Activated T-helper 2 cell treated with anti-CD3 and anti-CD28 coated beads, Interferon-gamma antibody, Interleukin-2, Interleukin-4, amounts not matched to agents 10 μg/mL and 5 μg/mL and 100 μg/mL, durations not matched to agents 14 hours and 24 hours and 36 hours (primary cell): ENCODE measurements at regions not wholly inside any gene's neighbourhood (a gene's known extent, or its start where the extent isn't known, plus 50 kb on each side); places are given as distances from the start of the nearest gene placed in this dataset.
A peak's percentile ranks its signal among the peaks of the same experiment; 100 is the strongest.

ENCODE experiments used
- DNase-seq: peaks from one replicate; pipeline ENCODE4 v3.0.0; 2021; ENCODE audit warnings: low spot score
- H3K27ac Mint-ChIP-seq: one replicate; pipeline ENCODE4 v1.8.0; 2021; ENCODE audit warnings: mixed read lengths
- H3K27me3 Mint-ChIP-seq: one replicate; pipeline ENCODE4 v1.8.0; 2021; ENCODE audit warnings: low read depth, mixed read lengths
- H3K36me3 Mint-ChIP-seq: one replicate; pipeline ENCODE4 v1.8.0; 2021; ENCODE audit warnings: low read depth, mixed read lengths
- H3K4me1 Mint-ChIP-seq: one replicate; pipeline ENCODE4 v1.8.0; 2021; ENCODE audit warnings: low read depth, mixed read lengths
- H3K4me3 Mint-ChIP-seq: one replicate; pipeline ENCODE4 v1.8.0; 2021; ENCODE audit warnings: low read depth, mild to moderate bottlenecking, moderate library complexity, mixed read lengths
- H3K9me3 Mint-ChIP-seq: one replicate; pipeline ENCODE4 v1.8.0; 2021; ENCODE audit warnings: mixed read lengths
- intact Hi-C: fragments of 100-400 bp; cut with micrococcal nuclease; formaldehyde crosslinking; loops from one replicate; pipeline ENCODE4 v1.15.1; 2023

DNA sequence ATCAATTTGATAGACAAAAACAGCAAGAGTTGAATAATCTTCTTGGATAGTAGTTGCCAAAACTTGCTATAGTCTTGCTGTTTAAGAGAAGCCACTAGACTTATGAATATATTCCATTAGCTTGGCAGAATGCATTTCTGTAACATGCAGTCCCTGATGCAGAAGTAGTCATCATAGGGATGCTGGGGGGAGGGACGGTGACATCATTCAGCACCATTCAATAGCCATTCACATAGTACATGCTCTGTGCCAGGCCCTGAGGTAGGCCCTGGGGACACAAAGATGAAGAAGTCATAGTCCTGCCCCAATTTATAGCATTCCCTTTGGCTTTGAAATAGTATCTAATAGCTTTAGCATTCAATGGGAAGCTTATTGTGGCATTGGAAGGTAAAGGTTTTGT is 185.5 kb upstream of the AFF2 start:
- no peak for DNase-seq
- no peak overlapping the region for H3K27ac Mint-ChIP-seq
- H3K27me3 Mint-ChIP-seq, result no peaks in the 10 kb centered on the region
- no peak overlapping the region for H3K4me3 Mint-ChIP-seq
- peaks cover 12% of the 10 kb centered on the region for H3K9me3 Mint-ChIP-seq
- intact Hi-C loops, result no loop called here
- peaks cover 20% of the 10 kb centered on the region for H3K36me3 Mint-ChIP-seq
- H3K4me1 Mint-ChIP-seq, result peaks cover 19% of the 10 kb centered on the region

DNA sequence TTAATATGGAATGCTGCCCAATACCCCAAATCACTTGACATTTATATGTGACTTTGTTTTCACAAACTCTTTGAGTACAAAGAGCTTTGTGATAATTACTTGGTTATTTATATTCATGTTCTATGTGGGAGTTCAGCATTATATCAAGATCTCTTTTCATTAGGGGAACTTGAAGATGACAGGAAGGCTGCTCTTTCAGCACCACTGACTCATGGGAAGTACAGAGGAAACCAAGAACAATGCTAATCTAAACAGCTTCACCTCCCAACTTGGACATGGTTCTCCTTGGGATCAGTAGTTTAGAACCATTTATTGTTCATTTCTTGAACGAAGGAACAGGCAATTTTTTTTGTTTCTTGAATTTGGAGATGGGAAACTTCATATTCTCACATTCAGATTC is 184.0 kb upstream of the AFF2 start:
- peaks cover 12% of the 10 kb centered on the region for H3K4me1 Mint-ChIP-seq
- no peak for DNase-seq
- peaks cover 22% of the 10 kb centered on the region for H3K36me3 Mint-ChIP-seq
- H3K27me3 Mint-ChIP-seq, result no peaks in the 10 kb centered on the region
- H3K27ac Mint-ChIP-seq, result no peak overlapping the region
- H3K4me3 Mint-ChIP-seq, result no peak overlapping the region
- peaks cover 21% of the 10 kb centered on the region for H3K9me3 Mint-ChIP-seq
- intact Hi-C loops, result no loop called here

DNA sequence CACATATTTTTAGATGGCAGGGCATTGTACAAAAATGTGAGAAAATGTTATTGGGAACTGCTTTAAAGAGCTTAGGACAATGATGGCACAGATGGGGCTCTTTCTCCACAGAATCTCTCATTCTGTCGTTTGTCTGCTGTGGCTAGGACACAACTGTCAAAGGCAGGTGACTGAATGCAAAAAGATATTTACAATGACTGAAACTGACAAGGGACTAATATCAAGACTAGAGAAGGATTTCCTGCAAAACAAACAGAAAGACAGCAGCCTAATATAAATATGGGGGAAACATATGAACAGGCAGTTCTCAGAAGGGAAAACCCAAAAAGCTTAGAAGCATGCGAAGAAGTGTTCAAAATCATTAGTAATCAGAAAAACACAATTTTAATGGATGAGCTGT is 177.5 kb upstream of the AFF2 start:
- Mint-ChIP-seq H3K36me3 (peaks cover 20% of the 10 kb centered on the region), H3K27me3 (no peaks in the 10 kb centered on the region), H3K9me3 (peaks cover 29% of the 10 kb centered on the region), H3K4me1 (peaks cover 5% of the 10 kb centered on the region), H3K27ac (no peak overlapping the region), H3K4me3 (no peak overlapping the region)
- DNase-seq, result no peak
- intact Hi-C loops, result no loop called here

DNA sequence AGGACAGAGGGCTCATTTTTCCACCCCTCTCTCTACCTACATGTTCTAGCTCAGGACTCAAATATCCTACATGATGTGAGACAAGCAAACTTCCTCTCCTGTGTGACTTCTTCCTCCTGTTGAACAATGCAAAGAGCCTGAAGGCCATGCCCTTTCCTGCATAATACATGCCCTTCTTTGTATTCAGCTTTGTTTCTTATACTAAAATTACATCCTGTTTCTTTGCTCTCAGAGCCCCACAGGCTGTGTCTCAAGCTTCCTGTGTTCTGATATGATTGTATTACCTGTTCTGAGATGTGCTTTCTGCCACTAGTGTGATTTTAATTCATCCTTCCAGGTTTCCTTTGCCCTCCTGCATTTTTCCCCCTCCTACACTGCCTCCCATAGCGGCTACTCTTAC is 166.4 kb upstream of the AFF2 start:
- H3K27ac Mint-ChIP-seq, result peak overlapping the region; percentile 60
- peaks cover 22% of the 10 kb centered on the region for H3K4me1 Mint-ChIP-seq
- no peak overlapping the region for H3K4me3 Mint-ChIP-seq
- H3K9me3 Mint-ChIP-seq, result peaks cover 14% of the 10 kb centered on the region
- H3K27me3 Mint-ChIP-seq, result no peaks in the 10 kb centered on the region
- intact Hi-C loops, result no loop called here
- DNase-seq, result peak; percentile 9
- no peaks in the 10 kb centered on the region for H3K36me3 Mint-ChIP-seq

DNA sequence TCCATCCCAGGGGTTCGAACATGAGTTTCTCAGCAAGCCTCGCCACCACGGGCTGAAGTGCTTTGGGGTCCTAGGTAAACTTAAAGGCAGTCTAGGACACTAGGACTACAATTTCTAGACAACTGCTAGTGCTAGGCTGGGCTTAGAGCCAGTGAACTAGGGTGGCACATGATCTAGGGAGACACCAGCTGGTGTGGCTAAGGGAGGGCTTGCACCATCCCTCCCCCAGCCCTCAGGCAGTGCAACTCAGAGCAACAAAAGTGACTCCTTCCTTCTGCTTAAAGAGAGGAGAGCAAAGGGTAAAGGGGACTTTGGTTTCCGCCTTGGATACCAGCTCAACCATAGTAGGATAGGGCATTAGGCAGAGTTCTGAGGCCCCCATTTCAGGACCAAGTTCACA is 162.5 kb upstream of the AFF2 start:
- Mint-ChIP-seq H3K27me3 (no peaks in the 10 kb centered on the region), H3K4me1 (peaks cover 31% of the 10 kb centered on the region)
- intact Hi-C loops, result no loop called here

DNA sequence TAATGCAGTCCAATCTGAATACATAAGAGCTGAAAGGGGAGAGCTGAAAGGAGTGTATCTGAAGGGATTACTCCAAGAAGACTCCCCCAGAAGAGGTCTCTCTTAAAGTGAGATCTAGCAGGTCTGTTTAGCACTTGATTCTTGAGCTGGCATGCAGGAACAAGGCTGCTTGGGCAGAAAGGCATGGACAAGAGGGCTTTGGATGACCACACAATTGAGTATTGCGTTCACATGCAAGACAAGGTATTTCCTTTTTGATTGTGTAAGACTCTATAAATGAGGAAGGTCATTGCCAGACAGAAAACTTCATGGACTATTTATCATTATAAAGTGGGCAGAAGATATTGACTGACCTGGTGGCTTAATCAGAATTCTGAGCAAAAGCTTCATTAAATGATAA is 145.5 kb upstream of the AFF2 start:
- H3K4me1 Mint-ChIP-seq, result no peaks in the 10 kb centered on the region
- H3K4me3 Mint-ChIP-seq, result no peak overlapping the region
- H3K27ac Mint-ChIP-seq, result no peak overlapping the region
- no peaks in the 10 kb centered on the region for H3K27me3 Mint-ChIP-seq
- H3K36me3 Mint-ChIP-seq, result no peaks in the 10 kb centered on the region
- intact Hi-C loops, result no loop called here
- DNase-seq, result no peak
- peaks cover 16% of the 10 kb centered on the region for H3K9me3 Mint-ChIP-seq

More for the DNA sequence above, 162.5 kb upstream of the AFF2 start:
- Mint-ChIP-seq H3K27ac (no peak overlapping the region), H3K9me3 (peaks cover 24% of the 10 kb centered on the region), H3K36me3 (peaks cover 9% of the 10 kb centered on the region), H3K4me3 (no peak overlapping the region)
- DNase-seq, result no peak

DNA sequence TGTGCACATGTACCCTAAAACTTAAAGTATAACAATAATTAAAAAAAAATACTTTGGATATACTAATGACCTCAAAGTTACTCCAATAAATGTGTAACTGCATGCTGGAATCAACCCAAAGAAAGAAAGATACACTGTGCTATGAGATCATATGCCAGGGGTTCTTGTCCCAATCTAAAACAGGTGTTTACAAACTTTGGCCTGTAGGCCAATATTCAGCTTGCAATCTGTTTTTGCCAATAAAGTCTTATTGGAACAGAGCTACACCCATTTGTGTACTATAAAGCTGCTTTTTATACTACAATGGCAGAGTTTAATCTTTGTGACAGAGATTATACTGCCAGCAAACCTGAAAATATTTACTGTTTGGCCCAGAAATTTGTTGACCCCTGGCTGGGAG is 138.8 kb upstream of the AFF2 start:
- H3K27ac Mint-ChIP-seq, result no peak overlapping the region
- DNase-seq, result no peak
- no peaks in the 10 kb centered on the region for H3K4me1 Mint-ChIP-seq
- no peaks in the 10 kb centered on the region for H3K9me3 Mint-ChIP-seq
- no peak overlapping the region for H3K4me3 Mint-ChIP-seq
- H3K27me3 Mint-ChIP-seq, result no peaks in the 10 kb centered on the region
- intact Hi-C loops, result no loop called here
- H3K36me3 Mint-ChIP-seq, result no peaks in the 10 kb centered on the region

DNA sequence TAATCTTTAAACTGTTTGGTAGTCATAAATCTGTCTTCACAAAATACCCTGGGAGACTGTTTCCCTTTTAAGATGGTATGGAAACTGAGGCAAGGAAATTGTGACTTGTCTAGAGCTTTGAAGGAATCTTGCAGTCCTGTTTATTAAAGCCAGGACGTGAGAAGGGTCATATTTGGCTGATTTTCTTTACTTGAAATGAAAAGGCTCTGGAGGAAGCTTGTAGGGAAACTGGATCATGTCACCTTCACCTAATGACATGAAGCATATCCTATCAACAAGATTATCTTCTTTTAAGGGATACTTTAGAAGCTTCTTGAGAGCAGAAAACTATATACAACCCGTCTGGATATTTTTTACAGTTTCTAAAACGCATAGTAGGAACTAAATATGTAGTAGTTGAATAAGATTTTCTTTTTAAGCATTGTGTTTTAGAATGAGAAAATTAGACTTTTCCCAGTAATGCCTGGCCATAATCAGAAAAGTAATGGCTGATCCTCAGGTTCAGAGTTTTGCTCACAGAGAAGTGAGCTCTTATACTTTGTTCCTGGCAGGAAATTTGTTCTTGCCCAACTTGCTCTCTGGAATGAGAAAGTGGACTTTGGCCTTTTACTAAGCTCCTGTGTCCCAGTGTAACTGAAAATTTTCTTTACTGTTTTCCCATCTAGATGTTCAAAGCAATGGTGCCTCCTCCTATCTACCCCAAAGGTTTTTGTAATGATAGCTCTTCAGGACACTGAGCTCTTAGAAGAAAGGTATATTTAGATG is 136.8 kb upstream of the AFF2 start:
- H3K36me3 Mint-ChIP-seq, result no peaks in the 10 kb centered on the region
- intact Hi-C loops, result no loop called here
- no peak overlapping the region for H3K4me3 Mint-ChIP-seq
- no peaks in the 10 kb centered on the region for H3K27me3 Mint-ChIP-seq
- no peaks in the 10 kb centered on the region for H3K4me1 Mint-ChIP-seq
- H3K27ac Mint-ChIP-seq, result no peak overlapping the region
- no peaks in the 10 kb centered on the region for H3K9me3 Mint-ChIP-seq
- DNase-seq, result no peak

DNA sequence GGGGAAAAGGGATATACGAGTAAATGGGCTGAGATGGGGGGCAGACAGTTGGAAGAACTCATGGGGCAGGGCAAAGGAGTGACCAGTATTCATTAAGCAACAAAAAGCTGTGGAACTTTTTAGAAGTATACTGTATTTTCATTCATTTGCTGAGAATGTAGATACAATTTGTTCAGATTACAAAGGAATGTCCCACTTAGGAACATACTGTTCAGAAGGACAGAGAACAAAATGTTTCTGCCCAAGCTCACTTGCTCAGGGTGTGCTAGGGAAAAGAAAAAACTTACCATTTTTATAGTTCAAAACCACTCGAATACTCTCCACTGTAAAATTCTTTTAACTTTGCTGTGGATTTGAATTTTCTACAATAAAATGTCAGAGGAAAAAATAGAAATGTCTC is 135.2 kb upstream of the AFF2 start:
- intact Hi-C loops, result no loop called here
- Mint-ChIP-seq H3K36me3 (no peaks in the 10 kb centered on the region), H3K27ac (no peak overlapping the region), H3K9me3 (no peaks in the 10 kb centered on the region), H3K4me1 (no peaks in the 10 kb centered on the region), H3K27me3 (no peaks in the 10 kb centered on the region), H3K4me3 (no peak overlapping the region)
- DNase-seq, result no peak

DNA sequence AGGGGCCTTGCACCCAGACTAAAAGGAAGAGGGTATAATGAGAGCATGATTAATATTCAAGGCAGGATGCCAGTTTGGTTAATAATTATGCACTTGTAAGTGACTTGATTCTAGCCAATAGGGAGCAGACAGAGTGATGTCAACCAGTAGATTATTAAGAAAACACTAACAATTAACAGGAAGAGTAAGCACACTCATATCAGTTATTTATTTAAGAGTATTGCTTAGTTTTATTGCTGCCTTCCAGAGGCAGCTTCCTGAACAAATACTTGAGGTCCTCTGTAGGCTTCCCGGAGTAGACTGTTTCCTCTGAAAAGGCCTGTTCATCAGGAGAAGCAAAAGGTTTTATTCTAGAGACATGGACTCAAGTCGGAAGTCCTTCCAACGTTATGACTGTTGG is 129.1 kb upstream of the AFF2 start:
- no peak overlapping the region for H3K4me3 Mint-ChIP-seq
- H3K9me3 Mint-ChIP-seq, result peaks cover 10% of the 10 kb centered on the region

DNA sequence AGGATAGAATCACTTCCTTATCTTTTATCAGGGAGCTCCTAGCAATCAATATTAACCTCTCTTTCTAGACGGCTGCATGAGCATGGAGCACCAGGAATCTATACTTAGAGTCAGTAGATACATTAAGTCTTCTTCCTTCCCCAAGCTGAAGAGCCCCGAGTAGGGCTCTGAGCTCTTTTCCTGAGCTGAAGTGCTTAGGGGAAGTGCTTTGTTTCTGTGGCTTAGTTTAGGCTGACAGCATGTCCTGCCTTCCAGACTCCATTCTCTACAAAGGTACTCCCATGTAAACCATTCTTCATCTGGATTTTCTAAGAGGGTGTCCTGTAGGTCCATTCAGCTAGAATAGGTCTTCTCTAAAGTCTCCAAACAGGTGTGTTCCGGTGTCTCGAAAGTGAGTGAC is 127.5 kb upstream of the AFF2 start:
- H3K4me1 Mint-ChIP-seq, result no peaks in the 10 kb centered on the region

More for the DNA sequence above, 129.1 kb upstream of the AFF2 start:
- intact Hi-C loops, result no loop called here
- H3K27me3 Mint-ChIP-seq, result no peaks in the 10 kb centered on the region
- no peak for DNase-seq
- H3K27ac Mint-ChIP-seq, result no peak overlapping the region
- no peaks in the 10 kb centered on the region for H3K36me3 Mint-ChIP-seq
- no peaks in the 10 kb centered on the region for H3K4me1 Mint-ChIP-seq

DNA sequence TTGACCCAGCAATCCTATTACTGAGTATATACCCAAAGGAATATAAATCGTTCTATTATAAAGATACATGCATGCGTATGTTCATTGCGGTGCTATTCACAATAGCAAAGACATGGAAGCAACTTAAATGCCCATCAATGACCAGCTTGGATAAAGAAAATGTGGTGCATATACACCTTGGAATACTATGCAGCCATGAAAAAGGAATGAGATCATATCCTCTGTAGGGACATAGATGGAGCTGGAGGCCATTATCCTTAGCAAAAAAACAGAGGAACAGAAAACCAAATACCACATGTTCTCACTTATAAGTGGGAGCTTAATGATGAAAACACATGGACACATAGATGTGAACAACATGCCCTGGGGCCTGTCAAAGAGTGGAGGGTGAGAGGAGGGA is 124.1 kb upstream of the AFF2 start:
- no peak for DNase-seq
- intact Hi-C loops, result no loop called here

More for the DNA sequence above, 127.5 kb upstream of the AFF2 start:
- H3K36me3 Mint-ChIP-seq, result no peaks in the 10 kb centered on the region
- no peak overlapping the region for H3K27ac Mint-ChIP-seq
- H3K9me3 Mint-ChIP-seq, result peaks cover 10% of the 10 kb centered on the region
- H3K4me3 Mint-ChIP-seq, result no peak overlapping the region
- intact Hi-C loops, result no loop called here
- no peaks in the 10 kb centered on the region for H3K27me3 Mint-ChIP-seq
- no peak for DNase-seq

DNA sequence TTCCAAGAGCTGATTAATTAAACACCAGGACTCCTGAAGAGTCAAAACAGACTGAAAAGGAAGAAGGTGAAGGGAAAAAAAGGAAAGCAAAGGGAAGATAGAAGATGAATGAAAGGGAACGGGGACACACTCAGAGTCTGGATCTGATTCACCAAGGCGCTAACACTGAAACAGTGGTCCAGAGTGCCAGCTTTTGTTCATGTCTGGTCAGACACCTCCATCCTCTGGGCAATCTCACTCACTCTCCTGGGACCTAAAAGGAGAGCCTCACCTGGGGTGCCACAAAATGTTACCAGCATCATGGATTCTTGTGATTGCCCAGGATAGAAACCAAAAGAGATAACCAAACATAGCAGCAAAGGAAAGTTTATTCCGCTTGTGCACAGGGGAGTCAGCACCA is 120.3 kb upstream of the AFF2 start:
- no peak for DNase-seq
- Mint-ChIP-seq H3K4me1 (peaks cover 24% of the 10 kb centered on the region), H3K27ac (peak overlapping the region; percentile 88), H3K4me3 (peak overlapping the region; percentile 33), H3K27me3 (no peaks in the 10 kb centered on the region), H3K9me3 (peaks cover 6% of the 10 kb centered on the region), H3K36me3 (no peaks in the 10 kb centered on the region)
- intact Hi-C loops, result loop anchor here (10.0 kb wide), 1 partner anchor 125 kb away; the partner anchor contains the start of gene AFF2

More for the DNA sequence above, 124.1 kb upstream of the AFF2 start:
- H3K27me3 Mint-ChIP-seq, result no peaks in the 10 kb centered on the region
- no peak overlapping the region for H3K4me3 Mint-ChIP-seq
- no peak overlapping the region for H3K27ac Mint-ChIP-seq
- H3K9me3 Mint-ChIP-seq, result peaks cover 10% of the 10 kb centered on the region
- peaks cover 18% of the 10 kb centered on the region for H3K4me1 Mint-ChIP-seq
- H3K36me3 Mint-ChIP-seq, result no peaks in the 10 kb centered on the region
